Endodermal cell (in vitro differentiated cells): ENCODE measurements at regions not wholly inside any gene's neighbourhood (a gene's known extent, or its start where the extent isn't known, plus 50 kb on each side); places are given as distances from the start of the nearest gene placed in this dataset.
"Not testable (repeated sequence)": the region's sequence is repeated elsewhere in the genome, so short reads cannot be mapped to it uniquely, and the experiment has no call there.

Experiments
- DNase-seq: peaks from one replicate; pipeline ENCODE4 v3.0.0-alpha.2; 2017
- H3K27ac ChIP-seq: 2 replicates; pipeline ENCODE4 v1.5.1; 2013; ENCODE audit warnings: mild to moderate bottlenecking, low read depth, low read length, moderate library complexity
- H3K27me3 ChIP-seq: 2 replicates; pipeline ENCODE4 v1.6.1; 2013; ENCODE audit warnings: mild to moderate bottlenecking, low read length, moderate library complexity; ENCODE audit not compliant: insufficient read depth, control insufficient read depth, poor library complexity, severe bottlenecking
- H3K36me3 ChIP-seq: 2 replicates; pipeline ENCODE4 v1.7.0; 2013; ENCODE audit warnings: mild to moderate bottlenecking, low read length, moderate library complexity; ENCODE audit not compliant: control insufficient read depth, insufficient read depth
- H3K4me1 ChIP-seq: one replicate; pipeline ENCODE4 v1.7.0; 2013; ENCODE audit warnings: low read length; ENCODE audit not compliant: control insufficient read depth, insufficient read depth
- H3K4me3 ChIP-seq: 2 replicates; pipeline ENCODE4 v1.5.1; 2013; ENCODE audit warnings: mild to moderate bottlenecking, low read length, moderate library complexity
- H3K9ac ChIP-seq: 2 replicates; pipeline ENCODE4 v1.6.1; 2013; ENCODE audit warnings: mild to moderate bottlenecking, low read length, moderate library complexity; ENCODE audit not compliant: poor library complexity, severe bottlenecking; ENCODE audit errors: extremely low read depth
- H3K9me3 ChIP-seq: 2 replicates; pipeline ENCODE4 v1.6.1; 2013; ENCODE audit warnings: mild to moderate bottlenecking, low read length, moderate library complexity; ENCODE audit not compliant: control insufficient read depth
- H3K27ac Mint-ChIP-seq: 2 replicates; pipeline ENCODE4 v1.8.0; 2020; ENCODE audit warnings: mixed read lengths
- H3K27me3 Mint-ChIP-seq: 2 replicates; pipeline ENCODE4 v1.8.0; 2021; ENCODE audit warnings: mild to moderate bottlenecking, mixed read lengths; ENCODE audit not compliant: insufficient read depth
- H3K36me3 Mint-ChIP-seq: 2 replicates; pipeline ENCODE4 v1.8.0; 2020; ENCODE audit warnings: low read depth, mixed read lengths
- H3K4me1 Mint-ChIP-seq: 2 replicates; pipeline ENCODE4 v1.8.0; 2020; ENCODE audit warnings: mixed read lengths
- H3K4me3 Mint-ChIP-seq: 2 replicates; pipeline ENCODE4 v1.8.0; 2020; ENCODE audit warnings: mild to moderate bottlenecking, moderate library complexity, mixed read lengths
- H3K9me3 Mint-ChIP-seq: 2 replicates; pipeline ENCODE4 v1.8.0; 2020; ENCODE audit warnings: mild to moderate bottlenecking, mixed read lengths
- CTCF ChIP-seq: fragments of 200-600 bp; sonication (generic); conservative IDR thresholded peaks from 2 replicates; pipeline ENCODE4 v1.5.0; 2021; ENCODE audit warnings: antibody characterized with exemption, mild to moderate bottlenecking
- WGBS, 2 experiments: methylation state at CpG; one replicate each; pipeline versions ENCODE4 v1.1.5 to v1.1.7; 2013; ENCODE audit warnings: missing lambda C conversion rate in 2 of 2, mixed read lengths in 1 of 2; ENCODE audit not compliant: insufficient coverage in 1 of 2, insufficient read length in 1 of 2; 5-methylcytosine and 5-hydroxymethylcytosine counted together

GRCh38 chr1:8120693-8121260 is 94.7 kb upstream of the ERRFI1 start:
- WGBS, 2 experiments, result 46 to 55% methylated on average over 6 to 10 of the region's 10 CpGs
- H3K36me3 Mint-ChIP-seq, result peaks cover 5% of the 10 kb centered on the region
- H3K27ac ChIP-seq, result peak overlapping the region; percentile 94
- peak overlapping the region; percentile 78 for H3K27ac Mint-ChIP-seq
- peaks cover 2% of the 10 kb centered on the region for H3K27me3 Mint-ChIP-seq
- no peak for TF ChIP-seq CTCF
- no peak overlapping the region for H3K9ac ChIP-seq
- peaks cover 35% of the 10 kb centered on the region for H3K4me1 Mint-ChIP-seq
- H3K36me3 ChIP-seq, result no peaks in the 10 kb centered on the region
- no peak for DNase-seq
- H3K27me3 ChIP-seq, result no peaks in the 10 kb centered on the region
- H3K4me3 ChIP-seq, result no peak overlapping the region
- peaks cover 5% of the 10 kb centered on the region for H3K4me1 ChIP-seq
- peaks cover 26% of the 10 kb centered on the region for H3K9me3 Mint-ChIP-seq
- H3K4me3 Mint-ChIP-seq, result no peak overlapping the region
- peaks cover 25% of the 10 kb centered on the region for H3K9me3 ChIP-seq

- not testable (repeated sequence) for H3K27me3 ChIP-seq, H3K36me3 ChIP-seq, H3K4me3 ChIP-seq, H3K9me3 ChIP-seq, H3K4me1 ChIP-seq, H3K9ac ChIP-seq, H3K4me3 Mint-ChIP-seq, DNase-seq, H3K27ac ChIP-seq, H3K9me3 Mint-ChIP-seq, H3K36me3 Mint-ChIP-seq, H3K27ac Mint-ChIP-seq, H3K27me3 Mint-ChIP-seq
- peaks cover 41% of the 10 kb centered on the region for H3K4me1 Mint-ChIP-seq
- WGBS, 2 experiments, result 93 to 96% methylated on average over 5 to 6 of the region's 6 CpGs
Observed at GRCh38 chr1:8118736-8119135, 92.6 kb upstream of the ERRFI1 start.

GRCh38 chr1:8118031-8118451 is 91.9 kb upstream of the ERRFI1 start:
- peak overlapping the region; percentile 90 for H3K27ac Mint-ChIP-seq
- peak; percentile 77 for DNase-seq
- Histone ChIP-seq H3K9ac (no peak overlapping the region), H3K4me3 (no peak overlapping the region), H3K4me1 (peaks cover 5% of the 10 kb centered on the region), H3K36me3 (no peaks in the 10 kb centered on the region), H3K27ac (no peak overlapping the region), H3K9me3 (peaks cover 2% of the 10 kb centered on the region), H3K27me3 (no peaks in the 10 kb centered on the region)
- H3K36me3 Mint-ChIP-seq, result no peaks in the 10 kb centered on the region
- 59 to 69% methylated on average over 6 to 7 of the region's 7 CpGs for WGBS, 2 experiments
- no peaks in the 10 kb centered on the region for H3K27me3 Mint-ChIP-seq
- peaks cover 48% of the 10 kb centered on the region for H3K4me1 Mint-ChIP-seq
- H3K9me3 Mint-ChIP-seq, result no peaks in the 10 kb centered on the region
- H3K4me3 Mint-ChIP-seq, result no peak overlapping the region
- no peak for TF ChIP-seq CTCF

GRCh38 chr1:8116894-8117264 is 90.8 kb upstream of the ERRFI1 start:
- no peak for TF ChIP-seq CTCF
- Histone ChIP-seq H3K27ac (no peak overlapping the region), H3K9me3 (no peaks in the 10 kb centered on the region), H3K9ac (no peak overlapping the region), H3K36me3 (no peaks in the 10 kb centered on the region), H3K4me1 (peaks cover 5% of the 10 kb centered on the region), H3K4me3 (no peak overlapping the region), H3K27me3 (no peaks in the 10 kb centered on the region)
- Mint-ChIP-seq H3K9me3 (peaks cover 2% of the 10 kb centered on the region), H3K4me3 (no peak overlapping the region), H3K27me3 (no peaks in the 10 kb centered on the region), H3K27ac (no peak overlapping the region), H3K36me3 (no peaks in the 10 kb centered on the region), H3K4me1 (peaks cover 43% of the 10 kb centered on the region)
- no peak for DNase-seq
- WGBS, 2 experiments, result 82 to 91% methylated on average over 4 to 6 of the region's 6 CpGs
